ENCODE measurements at regions not wholly inside any gene's neighbourhood (a gene's known extent, or its start where the extent isn't known, plus 50 kb on each side); places are given as distances from the start of the nearest gene placed in this dataset.

- TF ChIP-seq POLR2AphosphoS5 (IDR thresholded peaks at IDR 0.05; ENCODE audit: low read depth) (no peak), SPI1 (IDR thresholded peaks at IDR 0.05; ENCODE audit: borderline replicate concordance, low read depth) (no peak), GABPA (IDR thresholded peaks at IDR 0.05; ENCODE audit: low read depth) (no peak), REST (IDR thresholded peaks at IDR 0.05; ENCODE audit: insufficient replicate concordance, low read depth) (no peak)
- H3K27me3 ChIP-seq (ENCODE audit: insufficient read depth, poor library complexity, severe bottlenecking) = peaks cover 2% of the 10 kb centered on the region
- no peak for DNase-seq (ENCODE audit: low read depth in 1 of 2, low spot score in 1 of 2)
- H3K4me3 ChIP-seq (replicated peaks; ENCODE audit: insufficient read depth, low read length) = no peak overlapping the region
- H3K27ac ChIP-seq (replicated peaks) = no peak overlapping the region
Observed at GRCh38 chr9:117932585-117932984, 228.4 kb downstream of the TLR4 start.

GRCh38 chr9:117936185-117937130 lies 232.3 kb downstream of the TLR4 start:
- TF ChIP-seq POLR2AphosphoS5 (IDR thresholded peaks at IDR 0.05; ENCODE audit: low read depth) (no peak), GABPA (IDR thresholded peaks at IDR 0.05; ENCODE audit: low read depth) (no peak), REST (IDR thresholded peaks at IDR 0.05; ENCODE audit: insufficient replicate concordance, low read depth) (no peak), CTCF (IDR thresholded peaks at IDR 0.05; ENCODE audit: insufficient read depth, low read length) (no peak), SPI1 (IDR thresholded peaks at IDR 0.05; ENCODE audit: borderline replicate concordance, low read depth) (no peak)
- H3K27me3 ChIP-seq (ENCODE audit: insufficient read depth, poor library complexity, severe bottlenecking) = no peaks in the 10 kb centered on the region
- no peak overlapping the region for H3K4me3 ChIP-seq (replicated peaks; ENCODE audit: insufficient read depth, low read length)
- no peak for DNase-seq (ENCODE audit: low read depth in 1 of 2, low spot score in 1 of 2)
- no peak overlapping the region for H3K27ac ChIP-seq (replicated peaks)

- DNase-seq (ENCODE audit: low read depth in 1 of 2, low spot score in 1 of 2) = no peak
- Histone ChIP-seq H3K27me3 (ENCODE audit: insufficient read depth, poor library complexity, severe bottlenecking) (no peaks in the 10 kb centered on the region), H3K27ac (replicated peaks) (no peak overlapping the region), H3K4me3 (replicated peaks; ENCODE audit: insufficient read depth, low read length) (no peak overlapping the region)
- no peak for TF ChIP-seq CTCF (IDR thresholded peaks at IDR 0.05; ENCODE audit: insufficient read depth, low read length)
- TF ChIP-seq POLR2AphosphoS5 (IDR thresholded peaks at IDR 0.05; ENCODE audit: low read depth) = no peak
- TF ChIP-seq GABPA (IDR thresholded peaks at IDR 0.05; ENCODE audit: low read depth) = no peak
- TF ChIP-seq SPI1 (IDR thresholded peaks at IDR 0.05; ENCODE audit: borderline replicate concordance, low read depth) = no peak
- TF ChIP-seq REST (IDR thresholded peaks at IDR 0.05; ENCODE audit: insufficient replicate concordance, low read depth) = no peak
Observed at GRCh38 chr9:117938086-117938485, 233.9 kb downstream of the TLR4 start.

Data from HL-60 (cell line).